ENCODE measurements at regions not wholly inside any gene's neighbourhood (a gene's known extent, or its start where the extent isn't known, plus 50 kb on each side); places are given as distances from the start of the nearest gene placed in this dataset.

GRCh38 chr7:85535974-85536729 is 349.3 kb upstream of the SEMA3D start:
- no peaks in the 10 kb centered on the region for H3K27me3 ChIP-seq
- no peak overlapping the region for H3K4me3 ChIP-seq
- TF ChIP-seq CTCF (IDR thresholded peaks at IDR 0.05) = no peak
- TF ChIP-seq POLR2A (IDR thresholded peaks at IDR 0.05) = no peak
- no peak for TF ChIP-seq POLR2AphosphoS5 (IDR thresholded peaks at IDR 0.05)
- no peak for TF ChIP-seq EP300 (IDR thresholded peaks at IDR 0.05; ENCODE audit: low read depth)
- H3K36me3 ChIP-seq = no peaks in the 10 kb centered on the region
- in situ Hi-C loops (cut with MboI; ENCODE audit: low pct_ligation_motif_present in 1 of 4, low pct_unique_long_range_greater_than_20kb in 1 of 4, low sequenced_read_pairs in 3 of 4) (loop anchor here in 1 of 4 donors (25.0 kb wide), 1 partner anchor 499 kb away; no protein-coding TSS in a partner anchor), intact Hi-C loops (cut with DNase I; ENCODE audit: low total_unique reads) (no loop called here)
- H3K27ac ChIP-seq = no peak overlapping the region
- H3K4me1 ChIP-seq = no peaks in the 10 kb centered on the region
- WGBS, 2 donors (ENCODE audit: low coverage in 1 of 2) = 69 to 76% methylated on average over 3 of the region's 3 CpGs
- no peak for DNase-seq
- H3K9me3 ChIP-seq = no peaks in the 10 kb centered on the region

GRCh38 chr7:85529831-85530230 is 343.0 kb upstream of the SEMA3D start:
- no peak overlapping the region for H3K27ac ChIP-seq
- H3K4me1 ChIP-seq = no peaks in the 10 kb centered on the region
- in situ Hi-C loops (cut with MboI; ENCODE audit: low pct_ligation_motif_present in 1 of 4, low pct_unique_long_range_greater_than_20kb in 1 of 4, low sequenced_read_pairs in 3 of 4) (loop anchor here in 1 of 4 donors (25.0 kb wide), 1 partner anchor 493 kb away; no protein-coding TSS in a partner anchor), intact Hi-C loops (cut with DNase I; ENCODE audit: low total_unique reads) (no loop called here)
- DNase-seq = no peak
- H3K27me3 ChIP-seq = no peaks in the 10 kb centered on the region
- no peaks in the 10 kb centered on the region for H3K9me3 ChIP-seq
- H3K36me3 ChIP-seq = no peaks in the 10 kb centered on the region
- 38 to 51% methylated on average over 4 of the region's 4 CpGs for WGBS, 2 donors (ENCODE audit: low coverage in 1 of 2)
- TF ChIP-seq EP300 (IDR thresholded peaks at IDR 0.05; ENCODE audit: low read depth) (no peak), CTCF (IDR thresholded peaks at IDR 0.05) (no peak), POLR2AphosphoS5 (IDR thresholded peaks at IDR 0.05) (no peak), POLR2A (IDR thresholded peaks at IDR 0.05) (no peak)
- H3K4me3 ChIP-seq = no peak overlapping the region

- 20 to 42% methylated on average over 1 to 3 of the region's 3 CpGs for WGBS, 2 donors (ENCODE audit: low coverage in 1 of 2)
- Histone ChIP-seq H3K4me3 (no peak overlapping the region), H3K27me3 (no peaks in the 10 kb centered on the region), H3K36me3 (no peaks in the 10 kb centered on the region), H3K9me3 (no peaks in the 10 kb centered on the region), H3K27ac (no peak overlapping the region), H3K4me1 (no peaks in the 10 kb centered on the region)
- in situ Hi-C loops (cut with MboI; ENCODE audit: low pct_ligation_motif_present in 1 of 4, low pct_unique_long_range_greater_than_20kb in 1 of 4, low sequenced_read_pairs in 3 of 4) = loop anchor here in 1 of 4 donors (25.0 kb wide), 1 partner anchor 492 kb away; no protein-coding TSS in a partner anchor
- intact Hi-C loops (cut with DNase I; ENCODE audit: low total_unique reads) = no loop called here
- TF ChIP-seq CTCF (IDR thresholded peaks at IDR 0.05) (no peak), EP300 (IDR thresholded peaks at IDR 0.05; ENCODE audit: low read depth) (no peak), POLR2A (IDR thresholded peaks at IDR 0.05) (no peak), POLR2AphosphoS5 (IDR thresholded peaks at IDR 0.05) (no peak)
- DNase-seq = no peak
Observed at GRCh38 chr7:85529201-85529600, 342.3 kb upstream of the SEMA3D start.

- intact Hi-C loops (cut with DNase I; ENCODE audit: low total_unique reads) = no loop called here
- Histone ChIP-seq H3K4me3 (no peak overlapping the region), H3K36me3 (no peaks in the 10 kb centered on the region), H3K27ac (no peak overlapping the region), H3K9me3 (no peaks in the 10 kb centered on the region), H3K27me3 (no peaks in the 10 kb centered on the region), H3K4me1 (no peaks in the 10 kb centered on the region)
- DNase-seq = no peak
- WGBS, 2 donors (ENCODE audit: low coverage in 1 of 2) = 74 to 93% methylated on average over 2 of the region's 2 CpGs
- TF ChIP-seq EP300 (IDR thresholded peaks at IDR 0.05; ENCODE audit: low read depth) (no peak), POLR2AphosphoS5 (IDR thresholded peaks at IDR 0.05) (no peak), CTCF (IDR thresholded peaks at IDR 0.05) (no peak), POLR2A (IDR thresholded peaks at IDR 0.05) (no peak)
- in situ Hi-C loops (cut with MboI; ENCODE audit: low pct_ligation_motif_present in 1 of 4, low pct_unique_long_range_greater_than_20kb in 1 of 4, low sequenced_read_pairs in 3 of 4) = loop anchor here in 1 of 4 donors (25.0 kb wide), 1 partner anchor 491 kb away; no protein-coding TSS in a partner anchor
Observed at GRCh38 chr7:85528581-85528980, 341.7 kb upstream of the SEMA3D start.
